ENCODE measurements at regions not wholly inside any gene's neighbourhood (a gene's known extent, or its start where the extent isn't known, plus 50 kb on each side); places are given as distances from the start of the nearest gene placed in this dataset.
A peak's percentile ranks its signal among the peaks of the same experiment; 100 is the strongest.

- peak; percentile 61 for DNase-seq
- peak; percentile 87 for ATAC-seq
These were observed 62.9 kb upstream of the AMZ2 start for GRCh38 chr17:68184816-68185436.

GRCh38 chr17:68185820-68186219, 62.0 kb upstream of the AMZ2 start:
- ATAC-seq (no peak), DNase-seq (no peak)

- DNase-seq: no peak
- ATAC-seq: no peak
These were observed 57.3 kb upstream of the AMZ2 start for GRCh38 chr17:68190495-68190894.

GRCh38 chr17:68195667-68196393, 52.0 kb upstream of the AMZ2 start:
- ATAC-seq (no peak), DNase-seq (no peak)

GRCh38 chr17:68196394-68197090, 51.3 kb upstream of the AMZ2 start:
- DNase-seq (no peak), ATAC-seq (no peak)

GRCh38 chr17:68197091-68197996, 50.5 kb upstream of the AMZ2 start:
- peak; percentile 52 for DNase-seq
- no peak for ATAC-seq

- DNase-seq (peak; percentile 35), ATAC-seq (no peak)
These were observed 49.6 kb upstream of the AMZ2 start for GRCh38 chr17:68197997-68198930.
